ENCODE measurements at regions not wholly inside any gene's neighbourhood (a gene's known extent, or its start where the extent isn't known, plus 50 kb on each side); places are given as distances from the start of the nearest gene placed in this dataset.

DNA sequence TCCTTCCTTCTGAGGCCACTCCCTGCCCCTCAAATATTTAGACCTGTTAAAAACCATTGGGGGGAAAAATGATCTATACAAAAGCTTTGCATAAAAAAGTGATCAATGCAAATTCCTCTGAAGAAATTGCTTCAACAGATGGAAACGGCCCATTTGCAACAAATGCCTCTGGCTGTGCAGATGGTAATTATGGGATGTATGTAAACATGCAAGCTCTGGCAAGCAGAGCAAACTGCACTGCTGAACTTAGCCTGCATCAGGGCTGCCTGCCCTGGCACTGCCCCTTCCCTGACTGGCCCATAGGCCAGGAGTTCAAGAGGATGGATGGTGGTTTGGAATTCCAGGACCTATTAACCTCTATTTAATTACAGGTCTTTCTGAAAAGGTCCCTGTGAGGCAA, 388.7 kb downstream of the MIAT start:
- TF ChIP-seq KDM4A (IDR thresholded peaks at IDR 0.05; ENCODE audit: low read depth, low read length, severe bottlenecking), result no peak
- no peak for TF ChIP-seq JUND (IDR thresholded peaks at IDR 0.05; ENCODE audit: low read length)
- no peak for TF ChIP-seq RXRA (IDR thresholded peaks at IDR 0.05; ENCODE audit: insufficient read depth, low read depth, low read length)
- TF ChIP-seq, protein P1, sequence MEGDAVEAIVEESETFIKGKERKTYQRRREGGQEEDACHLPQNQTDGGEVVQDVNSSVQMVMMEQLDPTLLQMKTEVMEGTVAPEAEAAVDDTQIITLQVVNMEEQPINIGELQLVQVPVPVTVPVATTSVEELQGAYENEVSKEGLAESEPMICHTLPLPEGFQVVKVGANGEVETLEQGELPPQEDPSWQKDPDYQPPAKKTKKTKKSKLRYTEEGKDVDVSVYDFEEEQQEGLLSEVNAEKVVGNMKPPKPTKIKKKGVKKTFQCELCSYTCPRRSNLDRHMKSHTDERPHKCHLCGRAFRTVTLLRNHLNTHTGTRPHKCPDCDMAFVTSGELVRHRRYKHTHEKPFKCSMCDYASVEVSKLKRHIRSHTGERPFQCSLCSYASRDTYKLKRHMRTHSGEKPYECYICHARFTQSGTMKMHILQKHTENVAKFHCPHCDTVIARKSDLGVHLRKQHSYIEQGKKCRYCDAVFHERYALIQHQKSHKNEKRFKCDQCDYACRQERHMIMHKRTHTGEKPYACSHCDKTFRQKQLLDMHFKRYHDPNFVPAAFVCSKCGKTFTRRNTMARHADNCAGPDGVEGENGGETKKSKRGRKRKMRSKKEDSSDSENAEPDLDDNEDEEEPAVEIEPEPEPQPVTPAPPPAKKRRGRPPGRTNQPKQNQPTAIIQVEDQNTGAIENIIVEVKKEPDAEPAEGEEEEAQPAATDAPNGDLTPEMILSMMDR (IDR thresholded peaks at IDR 0.05; ENCODE audit: control extremely low read depth in 1 of 3, insufficient read depth in 1 of 3, low read depth in 1 of 3, low read length in 3 of 3), result no peak
- no peak for TF ChIP-seq EZH2 (IDR thresholded peaks at IDR 0.05; ENCODE audit: low read depth, low read length, severe bottlenecking)
- TF ChIP-seq USF2 (IDR thresholded peaks at IDR 0.05; ENCODE audit: low read length), result no peak

Data from H1 (cell line).